HUES6 (cell line): ENCODE measurements at regions not wholly inside any gene's neighbourhood (a gene's known extent, or its start where the extent isn't known, plus 50 kb on each side); places are given as distances from the start of the nearest gene placed in this dataset.

Experiments
- H3K27ac ChIP-seq: 2 replicates; pipeline ENCODE4 v1.7.0; 2013; ENCODE audit warnings: low read depth, mild to moderate bottlenecking, low read length, inconsistent platforms
- H3K27me3 ChIP-seq: 2 replicates; pipeline ENCODE4 v1.6.1; 2013; ENCODE audit warnings: low read length; ENCODE audit not compliant: control insufficient read depth, insufficient read depth
- H3K36me3 ChIP-seq: 2 replicates; pipeline ENCODE4 v1.6.1; 2013; ENCODE audit warnings: low read length; ENCODE audit not compliant: control insufficient read depth, insufficient read depth
- H3K4me1 ChIP-seq: 2 replicates; pipeline ENCODE4 v1.6.1; 2013; ENCODE audit warnings: low read length; ENCODE audit not compliant: control insufficient read depth, insufficient read depth
- H3K4me3 ChIP-seq: 2 replicates; pipeline ENCODE4 v1.5.1; 2013; ENCODE audit warnings: low read depth, low read length
- H3K9ac ChIP-seq: one replicate; pipeline ENCODE4 v1.6.1; 2013; ENCODE audit warnings: mild to moderate bottlenecking, low read length
- H3K9me3 ChIP-seq: 2 replicates; pipeline ENCODE4 v1.6.1; 2013; ENCODE audit warnings: low read depth, low read length; ENCODE audit not compliant: control insufficient read depth, insufficient read depth

DNA sequence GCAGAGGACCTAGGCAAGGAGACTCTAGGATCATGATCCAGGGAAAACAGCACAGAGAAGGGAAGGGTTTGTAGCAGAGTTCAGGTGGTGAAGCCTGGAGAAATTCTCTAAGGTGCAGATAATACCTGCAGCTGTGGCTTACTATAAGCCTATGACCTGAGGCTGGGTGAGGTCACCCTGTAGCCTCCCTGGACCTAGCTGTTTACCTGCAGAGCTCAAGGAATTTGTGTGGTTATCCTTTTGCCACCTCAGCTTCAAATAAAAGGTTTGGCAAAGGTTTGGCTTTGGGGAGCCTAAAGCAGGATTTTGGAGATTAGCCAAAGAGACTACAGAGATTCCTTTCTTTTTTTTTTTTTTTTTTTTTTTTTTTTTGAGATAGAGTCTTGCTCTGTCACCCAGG lies 79.5 kb upstream of the ZNF648 start:
- Histone ChIP-seq H3K36me3 (no peaks in the 10 kb centered on the region), H3K9me3 (no peaks in the 10 kb centered on the region), H3K4me1 (peaks cover 22% of the 10 kb centered on the region), H3K9ac (no peak overlapping the region), H3K4me3 (no peak overlapping the region), H3K27me3 (no peaks in the 10 kb centered on the region), H3K27ac (no peak overlapping the region)

DNA sequence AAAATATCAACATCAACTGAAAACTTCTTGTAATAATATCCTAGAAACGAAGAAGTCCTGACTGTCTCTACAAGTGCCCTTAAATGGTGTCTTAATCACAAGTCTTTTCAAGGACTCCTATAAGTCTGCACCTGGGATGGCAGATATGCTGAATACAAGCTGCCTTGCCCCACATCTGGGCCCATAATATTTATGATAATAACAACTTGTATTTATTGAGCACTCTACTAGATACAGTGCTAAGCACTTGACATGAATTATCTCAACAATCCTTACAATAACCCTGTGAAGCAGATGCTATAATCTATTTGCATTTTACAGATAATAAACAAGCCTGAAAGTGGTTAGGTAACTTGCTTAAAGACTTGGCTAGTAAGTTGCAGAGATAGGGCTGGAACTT lies 78.0 kb upstream of the ZNF648 start:
- Histone ChIP-seq H3K9ac (no peak overlapping the region), H3K36me3 (no peaks in the 10 kb centered on the region), H3K4me1 (peaks cover 22% of the 10 kb centered on the region)

DNA sequence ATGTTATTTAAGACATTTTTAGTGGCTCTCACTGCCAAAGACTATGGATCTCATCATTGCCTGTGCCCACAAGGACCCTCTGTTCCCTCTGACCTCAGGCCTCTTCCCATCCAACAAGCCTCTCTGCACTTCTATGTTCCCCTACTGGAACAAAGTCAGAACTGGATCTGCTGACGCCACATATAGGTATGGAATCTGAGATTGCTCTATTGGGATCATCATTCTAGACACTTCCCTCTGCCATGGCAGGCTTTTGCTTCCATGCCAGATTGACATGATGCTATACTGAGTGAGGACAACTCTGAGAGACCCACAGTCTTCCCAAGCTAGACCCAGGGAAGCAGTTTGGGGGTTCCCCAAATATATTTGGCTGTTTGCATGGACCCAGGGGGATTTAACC lies 76.0 kb upstream of the ZNF648 start:
- Histone ChIP-seq H3K9me3 (peaks cover 21% of the 10 kb centered on the region), H3K4me1 (peaks cover 10% of the 10 kb centered on the region), H3K9ac (no peak overlapping the region), H3K4me3 (no peak overlapping the region), H3K27ac (no peak overlapping the region), H3K36me3 (no peaks in the 10 kb centered on the region), H3K27me3 (no peaks in the 10 kb centered on the region)

More for the DNA sequence above, 78.0 kb upstream of the ZNF648 start:
- Histone ChIP-seq H3K4me3 (no peak overlapping the region), H3K27ac (no peak overlapping the region), H3K27me3 (no peaks in the 10 kb centered on the region), H3K9me3 (peaks cover 10% of the 10 kb centered on the region)

DNA sequence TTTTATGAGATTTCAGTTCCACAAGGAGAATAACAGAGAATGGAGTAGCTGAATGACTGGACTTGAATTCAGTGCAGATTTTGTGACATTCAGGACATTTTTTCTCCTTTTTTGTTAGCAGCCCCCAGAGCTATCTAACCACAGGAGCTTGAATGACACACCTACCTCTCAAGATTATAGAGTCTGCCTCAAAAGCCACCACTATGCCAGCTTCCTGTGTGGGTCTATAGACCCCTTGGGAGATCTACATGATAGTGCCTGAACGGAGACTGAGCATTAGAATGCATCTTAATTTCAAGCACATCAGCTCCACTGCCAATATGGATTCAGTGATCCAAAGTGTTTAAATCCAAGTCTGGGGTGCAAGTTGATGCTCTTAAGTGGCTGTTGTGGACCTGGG lies 74.4 kb upstream of the ZNF648 start:
- Histone ChIP-seq H3K27ac (no peak overlapping the region), H3K36me3 (no peaks in the 10 kb centered on the region)

DNA sequence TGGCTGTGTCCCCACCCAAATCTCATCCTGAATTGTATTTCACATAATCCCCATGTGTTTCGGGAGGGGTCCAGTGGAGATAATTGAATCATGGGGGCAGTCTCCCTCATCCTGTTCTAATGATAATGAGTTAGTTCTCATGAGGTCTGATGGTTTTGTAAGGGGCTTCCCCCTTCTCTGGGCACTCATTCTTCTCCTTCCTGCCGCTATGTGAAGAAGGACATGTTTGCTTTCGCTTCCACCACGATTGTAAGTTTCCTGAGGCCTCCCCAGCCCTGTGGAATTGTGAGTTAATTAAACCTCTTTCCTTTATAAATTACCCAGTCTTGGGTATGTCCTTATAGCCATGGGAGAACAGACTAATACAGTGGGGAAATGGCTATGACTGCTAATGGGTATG lies 72.7 kb upstream of the ZNF648 start:
- Histone ChIP-seq H3K9ac (no peak overlapping the region), H3K9me3 (peaks cover 21% of the 10 kb centered on the region), H3K27me3 (no peaks in the 10 kb centered on the region), H3K27ac (no peak overlapping the region), H3K36me3 (no peaks in the 10 kb centered on the region), H3K4me1 (peaks cover 12% of the 10 kb centered on the region), H3K4me3 (no peak overlapping the region)

More for the DNA sequence above, 74.4 kb upstream of the ZNF648 start:
- Histone ChIP-seq H3K9me3 (peaks cover 21% of the 10 kb centered on the region), H3K4me3 (no peak overlapping the region), H3K4me1 (peaks cover 10% of the 10 kb centered on the region), H3K9ac (no peak overlapping the region), H3K27me3 (no peaks in the 10 kb centered on the region)

DNA sequence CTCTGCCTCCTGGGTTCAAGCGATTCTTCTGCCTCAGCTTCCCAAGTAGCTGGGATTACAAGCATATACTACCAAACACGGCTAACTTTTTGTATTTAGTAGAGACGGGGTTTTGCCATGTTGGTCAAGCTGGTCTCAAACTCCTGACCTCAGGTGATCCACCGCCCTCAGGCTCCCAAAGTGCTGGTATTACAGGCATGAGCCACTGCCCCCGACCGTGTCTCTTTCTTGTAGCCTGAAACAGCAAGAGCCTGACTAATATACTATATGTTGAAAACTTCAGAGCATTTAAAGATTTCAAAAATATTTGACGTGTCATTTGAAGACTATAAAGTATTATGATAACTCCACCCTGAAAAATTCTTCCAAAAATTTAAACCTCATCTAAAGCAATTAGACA lies 71.7 kb upstream of the ZNF648 start:
- Histone ChIP-seq H3K27me3 (no peaks in the 10 kb centered on the region), H3K9ac (no peak overlapping the region), H3K36me3 (no peaks in the 10 kb centered on the region), H3K4me3 (no peak overlapping the region), H3K9me3 (peaks cover 21% of the 10 kb centered on the region), H3K4me1 (peaks cover 15% of the 10 kb centered on the region), H3K27ac (no peak overlapping the region)

DNA sequence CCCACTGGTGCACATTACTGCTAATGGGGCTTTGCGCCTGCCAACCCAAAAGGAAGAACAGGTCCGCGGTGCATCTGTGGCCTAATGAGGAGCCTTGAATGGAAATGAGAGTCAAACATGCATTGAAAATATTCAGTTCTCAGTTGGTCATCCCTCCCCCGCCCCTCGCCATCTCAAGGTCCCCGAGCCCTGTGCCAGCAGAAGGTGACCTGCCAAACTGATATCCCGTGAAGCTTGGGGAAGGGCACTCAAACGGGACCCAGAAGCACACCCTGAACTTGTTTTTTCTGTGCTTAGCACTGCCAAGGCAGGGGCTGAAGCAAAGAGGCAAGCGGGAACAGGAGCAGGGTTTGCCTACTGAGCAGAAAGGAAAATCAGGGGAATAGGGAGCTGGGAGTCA lies 67.9 kb upstream of the ZNF648 start:
- no peak overlapping the region for H3K27ac ChIP-seq
- no peak overlapping the region for H3K9ac ChIP-seq
- no peak overlapping the region for H3K4me3 ChIP-seq
- H3K9me3 ChIP-seq = peaks cover 10% of the 10 kb centered on the region
- peaks cover 5% of the 10 kb centered on the region; the same call in 1 of the 2 replicates for H3K4me1 ChIP-seq
- H3K36me3 ChIP-seq = no peaks in the 10 kb centered on the region
- H3K27me3 ChIP-seq = no peaks in the 10 kb centered on the region

DNA sequence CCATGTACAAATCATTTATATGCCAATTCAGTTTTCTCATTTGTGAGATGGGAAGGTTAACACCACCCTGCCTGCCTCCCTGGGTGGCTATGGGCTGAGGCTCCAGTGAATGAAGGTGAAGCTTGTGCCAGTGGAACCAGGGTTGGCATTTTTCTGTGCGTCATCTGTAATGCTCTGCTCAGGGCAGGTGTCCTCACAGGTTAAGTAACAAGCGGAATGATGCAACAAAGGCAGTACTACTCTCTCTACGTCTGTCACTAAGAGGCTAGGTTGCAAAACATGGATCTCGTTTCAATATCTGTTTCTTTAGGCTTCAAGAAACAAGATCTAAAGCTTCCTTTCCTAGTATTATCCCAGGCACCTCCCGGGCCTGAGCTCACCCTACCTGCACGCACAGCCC lies 67.0 kb upstream of the ZNF648 start:
- no peaks in the 10 kb centered on the region for H3K27me3 ChIP-seq
- no peak overlapping the region for H3K4me3 ChIP-seq
- peaks cover 5% of the 10 kb centered on the region; the same call in 1 of the 2 replicates for H3K4me1 ChIP-seq
- H3K9ac ChIP-seq = no peak overlapping the region
- peaks cover 1% of the 10 kb centered on the region for H3K9me3 ChIP-seq
- no peaks in the 10 kb centered on the region for H3K36me3 ChIP-seq
- no peak overlapping the region for H3K27ac ChIP-seq

DNA sequence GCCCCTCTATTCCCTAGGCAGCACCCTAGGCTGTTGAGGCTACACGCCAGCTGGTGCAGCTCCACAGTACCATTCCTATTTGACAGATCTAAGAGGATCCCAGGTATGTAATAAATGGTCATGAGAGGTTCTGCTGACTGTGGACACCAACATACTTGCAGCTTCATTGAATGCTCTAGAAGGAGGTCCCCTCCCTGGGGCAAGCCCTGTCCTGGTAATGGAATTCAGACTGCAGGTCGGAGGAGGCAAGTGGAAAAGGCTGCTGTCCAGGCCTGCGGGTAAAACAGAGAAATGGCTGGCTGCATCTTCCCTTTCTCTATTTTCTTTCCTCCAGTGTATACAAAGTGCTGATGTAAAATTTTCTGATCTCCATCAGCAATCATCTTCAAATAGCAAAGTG lies 66.1 kb upstream of the ZNF648 start:
- H3K9me3 ChIP-seq = no peaks in the 10 kb centered on the region; the same call in 1 of the 2 replicates
- H3K27me3 ChIP-seq = no peaks in the 10 kb centered on the region
- H3K4me3 ChIP-seq = no peak overlapping the region
- no peak overlapping the region for H3K9ac ChIP-seq
- H3K36me3 ChIP-seq = no peaks in the 10 kb centered on the region
- peaks cover 5% of the 10 kb centered on the region; the same call in 1 of the 2 replicates for H3K4me1 ChIP-seq
- no peak overlapping the region for H3K27ac ChIP-seq

DNA sequence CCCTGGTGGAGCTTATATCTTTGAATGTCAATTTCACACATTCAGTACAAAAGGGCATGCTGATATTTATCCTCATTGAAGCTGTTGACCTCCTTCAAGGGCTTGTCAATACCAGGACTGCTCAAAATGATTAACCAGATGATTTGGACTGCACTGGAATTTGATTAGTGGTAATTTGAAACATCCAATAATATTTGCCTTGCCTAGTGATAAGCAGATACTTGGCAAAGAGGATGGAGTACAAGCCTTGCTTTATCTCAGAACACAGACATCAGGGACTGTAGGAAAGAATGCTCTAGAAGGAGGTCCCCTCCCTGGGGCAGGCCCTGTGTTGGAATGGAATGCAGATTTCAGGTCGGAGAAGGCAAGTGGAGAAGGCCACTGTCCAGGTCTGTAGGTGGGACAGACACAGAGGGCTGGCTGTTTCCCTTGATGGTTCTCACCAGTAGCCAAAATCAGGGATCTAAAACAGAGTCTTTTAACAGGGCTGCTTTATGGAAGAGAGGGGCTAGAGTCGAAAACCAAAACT lies 64.8 kb upstream of the ZNF648 start:
- H3K4me3 ChIP-seq = no peak overlapping the region
- H3K9me3 ChIP-seq = no peaks in the 10 kb centered on the region
- no peaks in the 10 kb centered on the region for H3K27me3 ChIP-seq
- no peak overlapping the region for H3K9ac ChIP-seq
- no peak overlapping the region for H3K27ac ChIP-seq
- H3K36me3 ChIP-seq = no peaks in the 10 kb centered on the region
- peaks cover 5% of the 10 kb centered on the region; the same call in 1 of the 2 replicates for H3K4me1 ChIP-seq

DNA sequence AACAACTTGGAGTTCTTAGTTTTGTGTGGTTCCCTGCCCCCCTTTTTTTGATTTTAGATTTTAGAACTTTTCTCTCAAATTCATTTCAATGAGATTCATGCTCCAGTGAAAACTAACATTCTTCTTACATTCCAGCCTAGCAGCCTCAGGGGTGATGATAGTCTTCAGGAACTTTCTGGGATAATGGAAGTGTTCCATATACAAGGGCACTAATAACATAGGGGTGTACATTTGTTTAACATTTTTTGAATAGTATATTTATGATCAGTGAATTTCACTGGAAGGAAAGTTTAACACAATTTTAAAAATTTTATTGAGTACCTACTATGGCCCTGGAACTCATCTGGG lies 61.4 kb upstream of the ZNF648 start:
- no peaks in the 10 kb centered on the region for H3K9me3 ChIP-seq
- no peaks in the 10 kb centered on the region for H3K4me1 ChIP-seq
- no peaks in the 10 kb centered on the region for H3K27me3 ChIP-seq
- no peak overlapping the region for H3K4me3 ChIP-seq
- H3K27ac ChIP-seq = no peak overlapping the region
- H3K9ac ChIP-seq = no peak overlapping the region
- no peaks in the 10 kb centered on the region for H3K36me3 ChIP-seq
